ENCODE measurements at regions not wholly inside any gene's neighbourhood (a gene's known extent, or its start where the extent isn't known, plus 50 kb on each side); places are given as distances from the start of the nearest gene placed in this dataset.

DNA sequence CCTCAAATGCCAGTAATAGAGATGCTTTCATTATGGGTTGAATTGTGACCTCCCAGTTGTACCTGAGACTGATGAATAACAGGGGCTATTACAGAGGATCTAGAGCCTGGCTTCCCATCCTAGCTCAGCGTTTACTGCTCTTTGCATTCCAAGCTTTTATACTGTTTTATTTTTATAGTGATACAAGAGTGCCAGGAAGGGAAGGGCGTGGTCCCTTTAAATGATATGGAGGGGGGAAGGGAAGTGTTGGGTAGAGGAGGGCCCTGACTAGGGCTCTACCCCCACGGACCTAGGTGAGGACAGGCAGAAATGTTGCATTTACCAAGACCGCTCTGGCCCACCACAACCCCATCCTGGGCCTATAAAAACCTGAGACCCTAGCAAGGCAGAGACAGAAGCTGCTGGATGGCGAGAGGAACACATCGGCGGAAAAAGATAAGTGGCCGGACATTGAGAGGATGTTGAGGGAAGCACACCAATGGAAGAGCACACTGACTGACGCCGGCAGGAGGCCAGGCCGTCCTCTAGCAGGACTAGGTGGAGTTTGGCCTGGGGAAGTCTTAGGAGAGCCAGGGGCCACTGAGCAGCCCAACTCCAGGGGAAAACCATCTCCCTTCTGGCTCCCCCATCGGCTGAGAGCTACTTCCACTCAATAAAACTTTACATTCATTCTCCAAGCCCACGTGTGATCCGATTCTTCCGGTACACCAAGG is 1025.9 kb downstream of the TTLL7 start:
- TF ChIP-seq, protein P1, sequence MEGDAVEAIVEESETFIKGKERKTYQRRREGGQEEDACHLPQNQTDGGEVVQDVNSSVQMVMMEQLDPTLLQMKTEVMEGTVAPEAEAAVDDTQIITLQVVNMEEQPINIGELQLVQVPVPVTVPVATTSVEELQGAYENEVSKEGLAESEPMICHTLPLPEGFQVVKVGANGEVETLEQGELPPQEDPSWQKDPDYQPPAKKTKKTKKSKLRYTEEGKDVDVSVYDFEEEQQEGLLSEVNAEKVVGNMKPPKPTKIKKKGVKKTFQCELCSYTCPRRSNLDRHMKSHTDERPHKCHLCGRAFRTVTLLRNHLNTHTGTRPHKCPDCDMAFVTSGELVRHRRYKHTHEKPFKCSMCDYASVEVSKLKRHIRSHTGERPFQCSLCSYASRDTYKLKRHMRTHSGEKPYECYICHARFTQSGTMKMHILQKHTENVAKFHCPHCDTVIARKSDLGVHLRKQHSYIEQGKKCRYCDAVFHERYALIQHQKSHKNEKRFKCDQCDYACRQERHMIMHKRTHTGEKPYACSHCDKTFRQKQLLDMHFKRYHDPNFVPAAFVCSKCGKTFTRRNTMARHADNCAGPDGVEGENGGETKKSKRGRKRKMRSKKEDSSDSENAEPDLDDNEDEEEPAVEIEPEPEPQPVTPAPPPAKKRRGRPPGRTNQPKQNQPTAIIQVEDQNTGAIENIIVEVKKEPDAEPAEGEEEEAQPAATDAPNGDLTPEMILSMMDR (IDR thresholded peaks at IDR 0.05 in 4 of 5, conservative IDR thresholded peaks at IDR 0.05 in 1 of 5): no peak
- TF ChIP-seq POLR2A (IDR thresholded peaks at IDR 0.05): no peak

All from gastrocnemius medialis (tissue), 4 donors.